HG02588 (cell line): ENCODE measurements at regions not wholly inside any gene's neighbourhood (a gene's known extent, or its start where the extent isn't known, plus 50 kb on each side); places are given as distances from the start of the nearest gene placed in this dataset.

Experiments used
- ATAC-seq: cut with Tn5 transposase; IDR thresholded peaks from one replicate; pipeline ENCODE4 v1.9.1; 2021; ENCODE audit warnings: mild to moderate bottlenecking, moderate library complexity; ENCODE audit not compliant: unreplicated experiment

DNA sequence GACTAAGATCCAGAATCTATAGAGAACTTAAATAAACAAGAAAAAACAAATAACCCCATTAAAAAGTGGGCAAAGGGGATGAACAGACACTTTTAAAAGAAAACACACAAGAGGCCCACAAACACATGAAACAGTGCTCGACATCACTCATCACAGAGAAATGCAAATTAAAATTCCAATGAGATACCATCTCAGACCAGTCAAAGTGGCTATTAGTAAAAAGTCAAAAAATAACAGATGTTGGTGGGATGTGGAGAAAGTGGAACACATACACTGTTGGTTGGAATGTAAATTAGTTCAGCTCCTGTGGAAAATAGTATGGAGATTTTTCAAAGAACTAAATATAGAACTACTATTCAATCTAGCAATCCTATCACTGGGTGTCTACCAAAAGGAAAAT is 143.1 kb downstream of the IFI44 start:
- no peak for ATAC-seq

DNA sequence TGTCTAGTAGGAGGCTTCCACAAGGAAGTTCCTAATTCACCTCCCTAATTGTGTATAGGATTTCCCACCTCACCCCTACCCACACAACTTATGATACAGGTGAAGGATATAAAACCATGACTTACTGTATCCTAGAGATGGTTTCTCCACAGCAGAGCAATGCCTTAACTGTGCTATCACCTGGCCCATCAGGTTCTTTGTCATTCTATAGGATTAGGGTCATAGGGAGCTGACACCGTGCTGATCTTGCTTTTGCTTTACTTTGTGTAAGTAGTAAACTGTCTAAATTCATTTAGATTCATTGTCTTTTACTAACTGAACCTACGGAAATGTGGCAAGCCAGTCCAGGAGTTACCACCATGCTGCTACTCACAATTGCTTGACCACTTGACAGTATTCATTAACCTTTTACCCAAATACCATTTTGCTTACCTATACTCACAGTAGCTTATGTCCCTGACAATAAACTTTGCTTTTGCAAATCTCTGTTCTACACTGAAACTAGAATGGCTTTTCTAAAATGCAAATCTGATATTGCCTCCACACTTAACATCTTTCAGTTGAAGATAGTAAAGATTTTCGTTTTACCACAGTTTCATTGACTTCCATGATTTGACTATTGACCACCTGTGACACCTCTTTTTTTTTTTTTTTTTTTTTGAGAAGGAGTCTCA is 147.6 kb downstream of the IFI44 start:
- ATAC-seq, result peak; percentile 88

DNA sequence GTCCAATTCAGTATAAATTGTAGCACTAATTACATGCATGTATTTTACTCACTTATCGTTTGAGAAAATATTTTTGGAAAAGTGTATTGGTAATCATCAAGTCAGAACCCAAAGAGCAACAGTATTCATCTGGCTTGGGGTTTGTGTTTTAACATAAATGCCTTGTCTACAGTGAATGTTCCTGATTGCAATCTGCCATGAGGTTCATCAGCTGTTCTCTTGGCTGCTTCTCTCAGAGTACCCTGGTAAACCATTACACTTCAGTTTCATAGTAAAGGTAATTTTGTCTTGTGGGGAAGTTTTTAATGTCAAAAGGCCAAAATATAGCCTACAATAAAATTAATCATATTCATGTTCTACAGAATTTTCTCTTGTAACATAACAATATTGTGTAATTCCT is 150.3 kb downstream of the IFI44 start:
- ATAC-seq, result no peak

DNA sequence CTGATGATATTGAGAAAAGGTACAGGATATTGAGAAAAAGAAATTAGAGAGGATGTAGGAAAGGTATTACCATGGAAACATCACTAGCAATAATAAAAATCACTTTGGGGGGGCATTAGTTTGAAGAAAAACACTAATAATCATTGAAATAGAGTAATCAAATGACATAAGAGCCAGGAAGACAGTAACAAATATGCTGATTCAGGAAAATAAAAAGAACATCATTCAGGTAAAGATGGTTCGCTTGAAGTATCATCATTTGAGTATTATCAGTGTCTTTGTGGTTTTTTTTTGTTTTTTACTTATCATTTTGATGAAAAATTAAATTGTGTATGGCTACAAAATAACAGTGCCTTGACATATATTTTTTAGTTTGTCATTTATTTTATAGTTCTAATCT is 164.5 kb downstream of the IFI44 start:
- no peak for ATAC-seq

DNA sequence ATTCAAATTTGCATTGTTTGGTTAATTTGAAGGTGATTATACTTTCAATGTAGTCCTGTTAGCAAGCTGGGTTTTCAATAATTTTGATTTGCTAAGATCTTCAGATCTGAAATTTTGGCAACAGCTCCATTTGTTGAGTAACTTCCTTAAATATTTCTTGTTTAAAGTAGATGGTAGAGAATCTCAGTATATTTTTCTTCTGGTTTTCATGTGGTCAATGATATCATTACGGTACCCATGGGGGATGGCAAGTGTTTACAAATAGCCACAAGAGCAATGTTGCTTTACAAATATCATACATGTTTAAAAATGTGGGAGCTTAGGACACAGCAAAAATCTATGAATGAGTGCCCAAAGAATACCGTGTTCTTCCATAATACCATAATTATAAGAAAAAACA is 175.9 kb downstream of the IFI44 start:
- ATAC-seq, result no peak

DNA sequence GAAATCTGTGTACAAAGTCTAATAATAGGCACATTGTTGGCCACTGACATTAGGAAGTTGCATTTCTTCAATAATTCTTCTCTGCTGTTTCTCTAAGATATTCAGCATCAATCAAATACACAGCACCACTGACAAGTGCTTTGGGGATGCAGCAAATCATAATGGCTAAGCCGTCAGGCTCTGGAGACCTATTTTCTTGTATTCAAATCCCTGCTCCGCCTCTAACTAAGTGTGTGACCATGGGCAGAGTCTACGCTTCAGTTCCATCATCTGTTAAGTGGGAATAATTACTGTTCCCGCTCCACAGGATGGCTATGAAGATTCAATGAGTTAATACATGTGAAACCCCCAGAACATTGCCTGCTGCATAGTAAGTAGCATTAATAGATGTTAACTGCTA is 176.9 kb downstream of the ADGRL4 start:
- ATAC-seq, result no peak

DNA sequence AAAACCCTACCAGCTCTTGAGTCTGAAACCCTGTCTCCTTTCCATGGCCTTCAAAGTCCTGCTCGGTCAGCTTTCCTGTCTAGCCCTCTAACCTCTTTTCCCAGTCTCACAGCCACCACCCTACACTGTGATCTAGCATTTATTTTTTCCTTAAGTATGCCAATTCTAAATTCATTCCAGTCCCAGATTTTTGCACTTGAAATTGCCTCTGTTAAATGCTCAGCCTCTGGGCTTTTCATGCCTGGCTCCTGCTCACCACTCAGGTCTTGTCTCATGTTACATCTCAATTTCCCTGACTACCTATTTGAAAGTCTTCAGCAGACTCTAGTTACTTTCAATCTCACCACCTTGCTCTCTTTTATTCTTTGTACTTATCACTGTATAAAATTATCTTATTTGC is 176.2 kb downstream of the ADGRL4 start:
- ATAC-seq, result no peak

DNA sequence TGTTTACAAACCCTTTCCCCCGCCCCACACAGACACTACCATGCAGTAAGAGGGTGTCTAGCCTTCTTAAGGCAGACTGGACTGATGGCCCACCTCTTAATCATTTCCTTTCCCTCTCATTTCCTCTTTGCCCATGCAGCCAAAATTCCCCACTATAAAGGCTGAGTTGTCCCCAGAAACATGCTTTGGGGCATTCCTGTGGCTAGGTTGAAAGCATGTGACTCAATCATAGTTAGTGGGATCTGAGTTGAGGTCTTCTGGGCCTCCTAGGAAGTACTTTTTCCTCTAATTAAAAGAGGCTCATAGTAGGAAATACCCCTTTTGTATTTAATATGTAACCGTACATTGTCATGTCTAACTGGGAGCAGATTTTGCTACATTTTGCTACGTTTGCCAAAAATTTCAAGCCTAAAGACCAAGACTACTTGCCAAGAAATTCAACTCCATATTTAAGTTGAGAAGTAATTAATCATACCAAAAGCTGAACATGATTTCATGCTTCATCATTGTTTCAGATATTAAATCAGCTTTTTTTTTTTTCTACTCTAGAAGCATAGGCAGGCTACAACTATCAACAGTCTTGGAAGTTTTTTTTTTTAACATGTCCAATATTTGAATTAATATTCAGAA is 174.7 kb downstream of the ADGRL4 start:
- peak; percentile 46 for ATAC-seq

DNA sequence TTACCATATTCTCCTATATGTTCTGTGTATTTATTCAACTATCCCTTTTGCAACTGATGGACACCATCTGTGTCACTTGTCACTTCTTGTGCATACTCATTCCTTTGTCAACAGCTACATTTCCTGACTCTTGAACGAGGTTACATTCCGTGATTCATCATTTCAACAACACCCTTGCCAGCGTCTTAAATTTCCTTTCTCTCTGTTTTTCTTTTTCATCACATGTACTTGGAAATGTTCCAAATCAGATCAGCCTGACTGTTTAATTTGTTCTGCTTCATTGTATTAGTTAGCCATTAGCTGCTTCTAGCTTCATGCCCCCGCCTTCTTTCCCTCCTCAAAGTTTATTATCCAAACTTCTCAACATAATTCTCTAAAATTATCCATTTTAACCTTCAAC is 173.0 kb downstream of the ADGRL4 start:
- ATAC-seq, result no peak

DNA sequence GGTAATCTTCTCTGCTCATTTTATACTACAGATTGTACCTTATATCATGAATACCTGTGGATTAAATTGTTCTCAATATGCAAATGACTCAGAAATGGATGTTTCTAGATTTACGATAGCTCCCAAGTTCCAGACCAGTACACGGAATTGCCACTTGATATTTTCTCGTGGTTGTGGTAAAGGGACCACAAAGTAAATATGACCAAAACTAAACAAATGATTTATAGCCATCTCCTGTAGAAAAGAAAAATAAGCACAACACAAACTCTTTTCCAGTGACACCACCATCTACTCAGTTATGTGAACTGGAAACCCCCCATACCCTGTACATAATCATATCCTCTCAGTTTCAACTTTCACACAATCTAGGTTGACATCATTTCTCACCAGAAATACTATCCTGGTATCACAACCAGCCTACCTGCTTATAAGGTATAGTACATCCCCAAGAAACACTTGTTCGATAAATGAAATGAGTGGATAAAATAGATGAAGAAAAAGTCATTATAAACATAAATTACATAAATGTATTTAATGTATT is 172.3 kb downstream of the ADGRL4 start:
- peak; percentile 45 for ATAC-seq

DNA sequence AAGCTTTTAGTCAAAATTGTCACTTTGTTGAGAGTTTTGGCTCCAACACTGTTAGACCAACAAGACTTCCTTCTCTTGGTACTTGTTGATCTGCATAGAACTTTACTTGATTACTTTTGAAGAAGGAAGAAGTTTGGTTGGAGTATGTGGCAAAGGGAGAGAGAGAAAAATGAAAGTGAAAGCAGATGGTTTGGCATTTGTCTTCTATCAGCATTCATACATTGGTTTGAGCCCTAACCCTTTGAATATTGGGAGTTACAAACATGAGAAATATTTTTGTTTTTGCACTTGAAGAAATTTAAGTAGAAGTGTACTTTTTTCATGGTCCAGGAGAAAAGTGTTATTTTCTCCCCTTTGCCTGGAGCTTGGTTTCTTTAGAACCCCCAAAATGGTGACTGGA is 169.8 kb downstream of the ADGRL4 start:
- ATAC-seq, result no peak

DNA sequence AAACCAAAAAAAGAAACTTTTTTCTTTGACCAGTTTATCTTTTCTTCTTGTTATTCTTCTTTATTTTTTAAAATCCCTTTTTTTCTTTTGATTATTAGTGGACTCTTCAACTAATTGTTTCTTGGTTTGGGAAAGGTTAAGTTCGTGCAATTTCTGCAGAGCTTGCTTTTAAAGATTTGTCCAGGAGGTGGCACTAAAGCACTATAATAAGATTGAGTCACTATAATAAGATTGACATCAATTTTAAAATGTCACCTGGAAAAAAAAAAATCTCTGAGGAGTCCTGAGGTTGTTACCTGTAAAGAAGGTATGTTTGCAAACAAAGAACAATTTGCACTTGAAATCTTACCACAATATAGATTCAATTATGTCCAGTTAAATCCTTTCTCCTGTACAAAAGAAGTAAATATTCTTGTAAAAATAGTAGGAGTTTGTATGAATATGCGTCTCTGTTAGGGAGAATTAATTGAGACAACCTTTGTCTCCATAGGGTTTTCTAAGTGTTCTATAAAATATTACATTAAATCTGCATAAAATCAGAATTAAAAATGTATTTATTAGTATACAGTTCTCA is 166.7 kb downstream of the ADGRL4 start:
- ATAC-seq, result no peak
